Epithelial cell of esophagus (primary cell): ENCODE measurements at regions not wholly inside any gene's neighbourhood (a gene's known extent, or its start where the extent isn't known, plus 50 kb on each side); places are given as distances from the start of the nearest gene placed in this dataset.

Experiments used
- DNase-seq: peaks from one replicate; pipeline ENCODE4 v3.0.0; 2010; ENCODE audit warnings: low read depth
- H3K4me3 ChIP-seq: 2 replicates; pipeline ENCODE4 v1.5.1; 2011; ENCODE audit warnings: mild to moderate bottlenecking, low read length, control low read depth
- CTCF ChIP-seq: IDR thresholded peaks from 2 replicates; pipeline ENCODE4 v1.5.1; 2011; ENCODE audit warnings: low read depth, mild to moderate bottlenecking, low read length, control low read depth, inconsistent platforms; ENCODE audit not compliant: insufficient read depth; ENCODE audit errors: missing control alignments

GRCh38 chr18:40687399-40687798, 1267.6 kb upstream of the PIK3C3 start:
- TF ChIP-seq CTCF: no peak
- DNase-seq: no peak
- H3K4me3 ChIP-seq: no peak overlapping the region

- no peak for DNase-seq
- no peak for TF ChIP-seq CTCF
- no peak overlapping the region for H3K4me3 ChIP-seq
These were observed 1268.2 kb upstream of the PIK3C3 start for GRCh38 chr18:40686836-40687235.

DNA sequence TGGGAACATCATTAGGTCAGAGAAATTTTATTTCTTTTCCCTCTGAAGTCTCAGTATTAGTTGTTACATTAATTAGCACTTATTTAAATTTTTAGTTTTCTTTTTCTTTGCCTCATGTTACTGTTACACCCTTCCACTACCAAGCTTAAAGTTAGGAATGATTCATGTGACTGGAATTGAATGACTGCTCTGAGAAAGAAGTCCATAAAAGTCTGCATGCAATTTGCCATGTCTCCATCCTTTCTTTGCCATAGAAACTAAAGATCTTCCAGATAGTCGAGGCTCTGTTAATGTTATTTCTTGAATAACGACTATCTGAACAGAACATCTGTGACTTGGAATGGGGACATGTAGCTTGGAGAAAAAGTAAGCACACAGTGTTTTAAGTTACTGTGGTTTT, 1269.8 kb upstream of the PIK3C3 start:
- TF ChIP-seq CTCF: no peak
- DNase-seq: peak; percentile 25
- H3K4me3 ChIP-seq: no peak overlapping the region

DNA sequence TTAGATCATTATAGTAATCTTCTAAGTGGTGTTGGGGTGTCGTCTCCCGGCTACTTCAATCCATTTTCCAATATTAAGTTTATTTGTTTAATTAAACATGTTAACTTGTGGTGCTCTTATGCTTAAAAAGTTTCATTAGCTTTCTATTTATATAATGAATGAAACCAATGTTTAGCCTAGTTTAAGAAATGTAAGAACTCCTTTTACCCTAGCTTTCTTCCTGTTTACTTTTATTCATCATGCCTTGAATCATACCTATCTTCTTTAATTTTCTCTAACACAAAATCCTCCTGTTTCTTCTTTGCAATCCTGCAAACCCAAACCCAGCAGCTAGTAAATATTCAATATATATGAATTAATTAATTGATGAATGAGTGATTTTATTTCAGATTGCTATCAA, 1276.7 kb upstream of the PIK3C3 start:
- DNase-seq: no peak
- TF ChIP-seq CTCF: no peak
- no peak overlapping the region for H3K4me3 ChIP-seq

- no peak for TF ChIP-seq CTCF
These were observed 1278.4 kb upstream of the PIK3C3 start for GRCh38 chr18:40676668-40677067.

DNA sequence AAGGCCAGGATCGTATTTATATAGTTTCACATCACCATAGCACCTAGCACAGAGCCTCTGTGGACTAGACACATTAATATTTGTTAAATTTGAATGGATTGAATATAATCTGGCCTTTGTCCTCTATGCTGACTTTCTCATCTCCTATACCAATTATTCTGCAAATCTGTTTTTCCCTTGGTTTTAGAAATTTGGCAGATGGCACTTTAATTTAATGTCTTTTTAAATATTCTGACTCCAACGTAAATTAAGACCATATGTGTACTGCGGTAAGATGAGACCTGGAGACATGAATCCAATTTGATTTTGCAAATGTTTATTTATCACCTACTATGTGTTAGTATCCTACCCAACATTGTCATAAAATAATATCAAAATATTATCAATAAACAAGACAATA, 1281.9 kb upstream of the PIK3C3 start:
- TF ChIP-seq CTCF: no peak
- H3K4me3 ChIP-seq: no peak overlapping the region
- no peak for DNase-seq

More at GRCh38 chr18:40676668-40677067, 1278.4 kb upstream of the PIK3C3 start:
- DNase-seq: peak; percentile 82
- H3K4me3 ChIP-seq: no peak overlapping the region

DNA sequence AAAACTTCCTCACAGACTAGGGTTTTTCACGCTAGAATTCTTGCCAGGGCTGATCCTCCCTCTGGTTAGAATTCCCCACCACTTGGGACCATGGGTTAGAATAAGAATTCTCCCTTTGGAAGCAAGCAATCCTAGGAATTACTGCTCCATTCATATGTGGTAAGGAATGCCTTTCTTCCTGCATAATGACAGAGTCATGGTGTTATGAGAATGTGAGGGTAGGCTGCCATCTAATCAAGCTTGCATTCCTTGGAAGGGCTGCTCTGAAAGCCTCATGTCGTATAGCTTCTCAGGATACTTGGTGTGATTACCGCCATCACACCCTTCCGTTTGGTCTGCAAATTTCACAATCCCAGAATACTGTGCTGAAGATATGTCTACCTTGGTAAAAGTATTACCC, 1282.4 kb upstream of the PIK3C3 start:
- no peak for TF ChIP-seq CTCF
- no peak overlapping the region for H3K4me3 ChIP-seq
- no peak for DNase-seq
